Hepatocyte (in vitro differentiated cells): ENCODE measurements at regions not wholly inside any gene's neighbourhood (a gene's known extent, or its start where the extent isn't known, plus 50 kb on each side); places are given as distances from the start of the nearest gene placed in this dataset.
"Not testable (repeated sequence)": the region's sequence is repeated elsewhere in the genome, so short reads cannot be mapped to it uniquely, and the experiment has no call there.

Experiments used
- DNase-seq: peaks from one replicate; pipeline ENCODE4 v3.0.0-alpha.2; 2016; ENCODE audit warnings: low spot score
- H2AFZ ChIP-seq: fragments of 200-600 bp; sonication (generic); 2 replicates; pipeline ENCODE4 v1.6.0; 2016; ENCODE audit warnings: antibody characterized with exemption, mild to moderate bottlenecking
- H3K27ac ChIP-seq: fragments of 200-600 bp; sonication (generic); 2 replicates; pipeline ENCODE4 v1.5.1; 2016; ENCODE audit warnings: mild to moderate bottlenecking
- H3K27me3 ChIP-seq: fragments of 200-600 bp; sonication (generic); 2 replicates; pipeline ENCODE4 v1.6.1; 2016
- H3K36me3 ChIP-seq: fragments of 200-600 bp; sonication (generic); replicated peaks from 2 replicates; pipeline ENCODE4 v1.5.1; 2016; ENCODE audit warnings: low read depth; ENCODE audit not compliant: insufficient read depth
- H3K4me1 ChIP-seq: fragments of 200-600 bp; sonication (generic); 2 replicates; pipeline ENCODE4 v1.5.1; 2016; ENCODE audit warnings: mild to moderate bottlenecking, moderate library complexity; ENCODE audit not compliant: insufficient read depth
- H3K4me2 ChIP-seq: fragments of 200-600 bp; sonication (generic); 2 replicates; pipeline ENCODE4 v1.6.0; 2016
- H3K4me3 ChIP-seq: fragments of 200-600 bp; sonication (generic); 2 replicates; pipeline ENCODE4 v1.5.1; 2016; ENCODE audit warnings: mild to moderate bottlenecking
- H3K79me2 ChIP-seq: fragments of 200-600 bp; sonication (generic); 2 replicates; pipeline ENCODE4 v1.6.0; 2017; ENCODE audit warnings: mild to moderate bottlenecking
- H3K9me2 ChIP-seq: fragments of 200-600 bp; sonication (generic); replicated peaks from 2 replicates; pipeline ENCODE4 v1.6.0; 2017; ENCODE audit warnings: mild to moderate bottlenecking; ENCODE audit not compliant: insufficient read depth
- H3K9me3 ChIP-seq: fragments of 200-600 bp; sonication (generic); 2 replicates; pipeline ENCODE4 v1.5.1; 2016; ENCODE audit warnings: low read depth, mild to moderate bottlenecking
- H4K20me1 ChIP-seq: fragments of 200-600 bp; sonication (generic); 2 replicates; pipeline ENCODE4 v1.6.0; 2016; ENCODE audit warnings: mild to moderate bottlenecking; ENCODE audit not compliant: insufficient read depth, poor library complexity, severe bottlenecking
- CTCF ChIP-seq: fragments of 200-600 bp; sonication (generic); IDR thresholded peaks from 2 replicates; pipeline ENCODE4 v1.5.1; 2016; ENCODE audit warnings: antibody characterized with exemption, mild to moderate bottlenecking; ENCODE audit not compliant: poor library complexity
- EZH2 ChIP-seq: fragments of 200-600 bp; sonication (generic); IDR thresholded peaks from 2 replicates; pipeline ENCODE4 v1.6.1; 2016; ENCODE audit warnings: antibody characterized with exemption, mild to moderate bottlenecking, borderline replicate concordance
- EZH2phosphoT487 ChIP-seq: fragments of 200-600 bp; sonication (generic); IDR thresholded peaks from one replicate; pipeline ENCODE4 v1.6.1; 2018; ENCODE audit warnings: antibody characterized with exemption, mild to moderate bottlenecking, low read depth, moderate library complexity; ENCODE audit not compliant: unreplicated experiment, severe bottlenecking
- WGBS: methylation state at CpG from one replicate; pipeline ENCODE4 v1.1.6; 2016; ENCODE audit warnings: low lambda C conversion rate; ENCODE audit errors: missing lambda C conversion rate; 5-methylcytosine and 5-hydroxymethylcytosine counted together

- H3K4me3 ChIP-seq = no peak overlapping the region
- H3K36me3 ChIP-seq = no peaks in the 10 kb centered on the region
- no peaks in the 10 kb centered on the region for H3K9me2 ChIP-seq
- no peak for DNase-seq
- no peaks in the 10 kb centered on the region for H3K79me2 ChIP-seq
- TF ChIP-seq CTCF (no peak), EZH2 (no peak), EZH2phosphoT487 (no peak)
- no peaks in the 10 kb centered on the region for H3K9me3 ChIP-seq
- WGBS = 89% methylated on average over 4 of the region's 4 CpGs
- no peaks in the 10 kb centered on the region for H4K20me1 ChIP-seq
- no peaks in the 10 kb centered on the region for H3K4me1 ChIP-seq
- H3K4me2 ChIP-seq = no peak overlapping the region
- no peaks in the 10 kb centered on the region for H3K27me3 ChIP-seq
- H3K27ac ChIP-seq = no peak overlapping the region
- H2AFZ ChIP-seq = no peak overlapping the region
Observed at GRCh38 chr12:17132336-17132735, 526.4 kb upstream of the LMO3 start.

- not testable (repeated sequence) for H3K27me3 ChIP-seq, DNase-seq, H3K79me2 ChIP-seq, H3K4me1 ChIP-seq, H4K20me1 ChIP-seq, H3K36me3 ChIP-seq, H2AFZ ChIP-seq, H3K9me2 ChIP-seq, H3K9me3 ChIP-seq, H3K27ac ChIP-seq, H3K4me2 ChIP-seq, H3K4me3 ChIP-seq
- 88% methylated on average over 3 of the region's 3 CpGs for WGBS
Observed at GRCh38 chr12:17116538-17116937, 510.6 kb upstream of the LMO3 start.

- H3K27me3 ChIP-seq = no peaks in the 10 kb centered on the region
- no peak overlapping the region for H3K27ac ChIP-seq
- DNase-seq = no peak
- H3K4me3 ChIP-seq = no peak overlapping the region
- H3K36me3 ChIP-seq = no peaks in the 10 kb centered on the region
- no peaks in the 10 kb centered on the region for H3K4me1 ChIP-seq
- H3K9me2 ChIP-seq = no peaks in the 10 kb centered on the region
- H3K9me3 ChIP-seq = no peaks in the 10 kb centered on the region
- TF ChIP-seq EZH2phosphoT487 = no peak
- TF ChIP-seq CTCF = no peak
- no peak for TF ChIP-seq EZH2
- no peaks in the 10 kb centered on the region for H3K79me2 ChIP-seq
- H2AFZ ChIP-seq = no peak overlapping the region
- no peak overlapping the region for H3K4me2 ChIP-seq
- no peaks in the 10 kb centered on the region for H4K20me1 ChIP-seq
Observed at GRCh38 chr12:17110316-17110715, 504.4 kb upstream of the LMO3 start.

- no peak for DNase-seq
- H3K9me3 ChIP-seq = no peaks in the 10 kb centered on the region
- H3K36me3 ChIP-seq = no peaks in the 10 kb centered on the region
- no peaks in the 10 kb centered on the region for H3K9me2 ChIP-seq
- no peak overlapping the region for H3K27ac ChIP-seq
- H4K20me1 ChIP-seq = no peaks in the 10 kb centered on the region
- no peaks in the 10 kb centered on the region for H3K79me2 ChIP-seq
- H3K27me3 ChIP-seq = no peaks in the 10 kb centered on the region
- TF ChIP-seq EZH2phosphoT487 (no peak), EZH2 (no peak), CTCF (no peak)
- no peak overlapping the region for H3K4me2 ChIP-seq
- no peaks in the 10 kb centered on the region for H3K4me1 ChIP-seq
- WGBS = 82% methylated on average over 3 of the region's 3 CpGs
- no peak overlapping the region for H3K4me3 ChIP-seq
- no peak overlapping the region for H2AFZ ChIP-seq
Observed at GRCh38 chr12:17108877-17109541, 503.0 kb upstream of the LMO3 start.
